ENCODE measurements at regions not wholly inside any gene's neighbourhood (a gene's known extent, or its start where the extent isn't known, plus 50 kb on each side); places are given as distances from the start of the nearest gene placed in this dataset.
"Not testable (repeated sequence)": the region's sequence is repeated elsewhere in the genome, so short reads cannot be mapped to it uniquely, and the experiment has no call there.

DNA sequence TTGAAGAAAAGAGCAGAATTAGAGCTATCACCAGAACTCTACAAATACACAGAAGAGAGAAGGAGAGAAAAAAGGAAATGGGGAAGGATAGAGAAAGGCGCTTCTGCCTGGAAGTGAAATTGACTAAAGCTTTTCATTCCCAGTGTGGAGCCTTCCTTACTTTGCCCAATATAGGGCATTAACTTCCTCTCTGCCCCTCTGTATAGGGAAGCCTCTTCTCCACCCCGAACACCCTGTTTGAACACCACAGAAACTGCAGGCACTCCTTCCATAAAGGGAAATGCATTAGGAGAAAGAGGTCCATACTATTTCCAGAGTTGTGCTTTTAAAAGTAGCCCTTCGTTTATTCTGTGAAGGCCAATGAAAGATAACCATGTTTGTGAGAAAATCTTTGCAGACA lies 248.5 kb downstream of the RAP2B start:
- DNase-seq (ENCODE audit: low spot score in 2 of 2) (no peak), ATAC-seq (no peak)
- H3K9me3 Mint-ChIP-seq, result no peaks in the 10 kb centered on the region
- no peaks in the 10 kb centered on the region for H3K36me3 Mint-ChIP-seq
- H3K27ac Mint-ChIP-seq, result peak overlapping the region; percentile 17
- H3K4me3 Mint-ChIP-seq, result no peak overlapping the region
- H3K4me1 Mint-ChIP-seq, result peaks cover 7% of the 10 kb centered on the region

DNA sequence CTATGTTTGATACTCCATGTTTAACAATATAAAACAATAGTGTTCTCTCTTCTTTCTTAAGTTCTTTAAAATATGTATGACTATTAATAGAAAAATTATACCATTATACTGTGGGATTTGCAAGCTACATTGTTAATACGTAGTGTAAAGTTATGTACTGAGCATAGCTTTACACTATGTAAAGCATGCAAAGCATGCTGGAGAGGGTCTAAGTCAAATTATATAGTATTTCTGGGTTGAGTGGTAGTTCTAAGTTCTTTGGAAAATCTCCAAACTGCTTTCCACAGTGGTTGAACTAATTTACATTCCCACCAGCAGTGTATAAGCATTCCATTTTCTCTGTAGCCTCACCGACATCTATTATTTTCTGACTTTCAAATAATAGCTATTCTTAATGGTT lies 253.0 kb downstream of the RAP2B start:
- Mint-ChIP-seq H3K27ac (no peak overlapping the region), H3K4me1 (peaks cover 7% of the 10 kb centered on the region), H3K4me3 (no peak overlapping the region), H3K9me3 (peaks cover 9% of the 10 kb centered on the region), H3K36me3 (no peaks in the 10 kb centered on the region)
- ATAC-seq (no peak), DNase-seq (ENCODE audit: low spot score in 2 of 2) (no peak)

- no peak for ATAC-seq
- Mint-ChIP-seq H3K36me3 (no peaks in the 10 kb centered on the region), H3K4me1 (no peaks in the 10 kb centered on the region), H3K4me3 (no peak overlapping the region), H3K27ac (no peak overlapping the region), H3K9me3 (peaks cover 20% of the 10 kb centered on the region)
- DNase-seq (ENCODE audit: low spot score in 2 of 2), result no peak
Observed at GRCh38 chr3:153422314-153422713, 260.3 kb downstream of the RAP2B start.

DNA sequence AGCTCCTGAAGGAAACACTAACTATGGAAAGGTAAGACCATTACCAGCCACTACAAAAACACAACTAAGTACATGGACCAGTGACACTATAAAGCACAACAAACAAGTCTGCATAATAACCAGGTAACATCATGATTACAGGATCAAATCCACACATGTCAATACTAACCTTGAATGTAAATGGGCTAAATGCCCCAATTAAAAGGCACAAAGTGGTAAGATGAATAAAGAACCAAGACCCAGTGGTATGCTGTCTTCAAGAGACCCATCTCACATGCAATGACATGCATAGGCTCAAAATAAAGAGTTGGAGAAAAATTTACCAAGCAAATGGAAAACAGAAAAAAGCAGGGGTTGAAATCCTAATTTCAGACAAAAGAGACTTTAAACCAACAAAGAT lies 261.8 kb downstream of the RAP2B start:
- H3K4me3 Mint-ChIP-seq; H3K4me1 Mint-ChIP-seq; ATAC-seq; DNase-seq (ENCODE audit: low spot score in 2 of 2); H3K36me3 Mint-ChIP-seq; H3K27ac Mint-ChIP-seq: not testable (repeated sequence)
- peaks cover 16% of the 10 kb centered on the region for H3K9me3 Mint-ChIP-seq

DNA sequence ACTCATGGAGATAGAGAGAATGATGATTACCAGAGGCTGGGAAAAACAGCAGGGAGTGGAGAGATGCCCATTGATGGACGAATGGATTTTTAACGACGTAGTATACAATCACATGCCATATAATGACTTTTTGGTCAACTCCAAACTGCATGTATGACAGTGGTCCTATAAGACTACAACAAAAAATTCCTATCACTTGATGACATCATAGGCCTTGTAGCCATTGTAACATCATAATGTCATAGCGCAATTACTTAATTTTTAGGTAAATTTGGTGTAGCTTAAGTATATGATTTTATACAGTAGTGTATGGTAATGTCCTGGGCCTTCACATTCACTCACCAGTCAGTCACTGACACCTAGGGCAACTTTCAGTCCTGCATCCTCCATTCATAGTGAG lies 264.3 kb downstream of the RAP2B start:
- ATAC-seq, result no peak
- Mint-ChIP-seq H3K9me3 (peaks cover 11% of the 10 kb centered on the region), H3K4me3 (no peak overlapping the region), H3K36me3 (no peaks in the 10 kb centered on the region), H3K4me1 (no peaks in the 10 kb centered on the region), H3K27ac (no peak overlapping the region)
- DNase-seq (ENCODE audit: low spot score in 2 of 2), result no peak

DNA sequence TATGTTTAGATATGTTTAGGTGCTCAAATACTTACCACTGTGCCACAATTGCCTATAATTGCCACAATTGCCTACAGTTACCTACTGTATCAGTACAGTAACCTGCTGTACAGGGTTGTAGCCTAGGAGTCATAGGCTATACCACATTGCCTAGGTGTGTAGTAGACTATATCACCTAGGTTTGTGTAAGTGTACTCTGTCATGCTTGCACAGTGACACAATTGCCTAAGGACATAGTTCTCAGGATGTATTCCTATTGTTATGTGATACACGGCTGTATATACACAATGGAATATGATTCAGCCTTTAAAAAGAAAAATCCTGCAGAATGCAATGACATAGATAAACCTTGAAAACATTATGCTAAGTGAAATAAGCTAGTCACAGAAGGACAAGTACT lies 264.8 kb downstream of the RAP2B start:
- no peak for DNase-seq (ENCODE audit: low spot score in 2 of 2)
- no peaks in the 10 kb centered on the region for H3K4me1 Mint-ChIP-seq
- no peak overlapping the region for H3K27ac Mint-ChIP-seq
- no peaks in the 10 kb centered on the region for H3K36me3 Mint-ChIP-seq
- no peak for ATAC-seq
- peaks cover 11% of the 10 kb centered on the region for H3K9me3 Mint-ChIP-seq
- H3K4me3 Mint-ChIP-seq, result no peak overlapping the region

- no peak for DNase-seq (ENCODE audit: low spot score in 2 of 2)
- Mint-ChIP-seq H3K27ac (no peak overlapping the region), H3K36me3 (no peaks in the 10 kb centered on the region), H3K4me1 (no peaks in the 10 kb centered on the region), H3K4me3 (no peak overlapping the region), H3K9me3 (peaks cover 2% of the 10 kb centered on the region)
- ATAC-seq, result no peak
Observed at GRCh38 chr3:153429821-153430220, 267.8 kb downstream of the RAP2B start.

DNA sequence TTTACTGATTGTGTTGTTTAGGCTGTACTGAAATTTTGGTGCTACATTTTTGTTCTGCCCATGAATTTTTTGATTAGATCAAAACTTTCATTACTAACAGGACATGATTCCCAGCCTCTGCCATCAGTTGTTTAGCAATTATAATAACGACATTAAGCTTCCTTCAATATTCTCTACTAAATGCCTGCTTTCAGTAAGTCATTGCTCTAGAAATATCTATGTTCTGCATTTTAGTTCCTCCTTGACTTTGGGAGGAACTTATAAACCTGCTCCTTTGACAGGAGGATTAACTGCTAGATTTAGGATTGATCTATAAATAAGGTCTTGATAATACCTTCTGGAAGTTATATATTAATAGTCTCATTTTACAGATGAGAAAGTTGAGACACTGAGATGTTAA lies 269.1 kb downstream of the RAP2B start:
- Mint-ChIP-seq H3K4me3 (no peak overlapping the region), H3K27ac (no peak overlapping the region), H3K9me3 (peaks cover 1% of the 10 kb centered on the region), H3K4me1 (no peaks in the 10 kb centered on the region), H3K36me3 (no peaks in the 10 kb centered on the region)
- no peak for DNase-seq (ENCODE audit: low spot score in 2 of 2)
- no peak for ATAC-seq

- Mint-ChIP-seq H3K4me1 (no peaks in the 10 kb centered on the region), H3K9me3 (no peaks in the 10 kb centered on the region), H3K4me3 (no peak overlapping the region), H3K36me3 (no peaks in the 10 kb centered on the region), H3K27ac (no peak overlapping the region)
- DNase-seq (ENCODE audit: low spot score in 2 of 2) (no peak), ATAC-seq (no peak)
Observed at GRCh38 chr3:153437666-153438065, 275.6 kb downstream of the RAP2B start.

DNA sequence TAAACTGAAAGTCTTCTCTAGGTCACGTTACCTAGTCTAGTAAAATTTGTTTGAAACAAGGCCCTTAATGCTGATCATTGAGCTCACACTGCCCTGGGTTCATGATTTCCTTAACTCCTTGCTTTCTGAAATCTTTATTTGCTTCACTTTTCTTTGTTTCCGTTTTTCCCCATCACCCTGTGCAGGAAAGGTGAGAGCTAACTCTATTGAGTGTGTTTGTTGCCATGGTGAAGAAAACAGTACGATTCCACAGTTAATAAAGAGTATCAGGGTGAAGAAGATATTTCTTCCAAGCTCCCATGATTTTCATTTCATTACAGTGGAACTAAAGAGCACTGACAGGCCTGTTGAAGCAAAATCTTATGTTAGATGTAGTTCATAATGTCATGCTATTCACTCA lies 276.2 kb downstream of the RAP2B start:
- DNase-seq (ENCODE audit: low spot score in 2 of 2) (no peak), ATAC-seq (no peak)
- H3K4me3 Mint-ChIP-seq, result no peak overlapping the region
- H3K4me1 Mint-ChIP-seq, result peaks cover 6% of the 10 kb centered on the region
- no peaks in the 10 kb centered on the region for H3K36me3 Mint-ChIP-seq
- no peak overlapping the region for H3K27ac Mint-ChIP-seq
- H3K9me3 Mint-ChIP-seq, result no peaks in the 10 kb centered on the region

DNA sequence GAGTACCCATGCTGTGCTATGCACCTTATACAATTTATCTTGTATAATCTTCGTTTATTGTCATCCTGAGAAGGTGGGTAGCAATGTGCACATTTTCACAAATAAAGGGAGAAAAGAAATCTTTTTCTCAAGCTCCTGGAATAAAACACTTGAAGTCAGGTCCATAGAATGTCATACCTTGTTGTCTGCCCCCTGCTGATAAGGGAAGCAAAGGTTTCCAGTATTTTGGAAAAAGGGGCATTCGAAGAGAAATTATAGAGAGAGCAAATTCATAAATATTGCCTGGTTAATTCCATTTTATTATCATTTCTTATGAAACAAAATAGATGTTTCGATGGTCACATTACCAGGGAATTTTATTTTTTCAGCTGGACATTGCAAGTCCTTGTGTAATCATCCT lies 277.8 kb downstream of the RAP2B start:
- Mint-ChIP-seq H3K4me1 (peaks cover 7% of the 10 kb centered on the region), H3K36me3 (no peaks in the 10 kb centered on the region), H3K9me3 (no peaks in the 10 kb centered on the region), H3K27ac (no peak overlapping the region), H3K4me3 (no peak overlapping the region)
- ATAC-seq, result no peak
- no peak for DNase-seq (ENCODE audit: low spot score in 2 of 2)

GRCh38 chr3:153440311-153440710 lies 278.3 kb downstream of the RAP2B start:
- H3K4me1 Mint-ChIP-seq, result peaks cover 7% of the 10 kb centered on the region
- no peak overlapping the region for H3K4me3 Mint-ChIP-seq
- H3K36me3 Mint-ChIP-seq, result no peaks in the 10 kb centered on the region
- H3K27ac Mint-ChIP-seq, result no peak overlapping the region
- H3K9me3 Mint-ChIP-seq, result no peaks in the 10 kb centered on the region
- ATAC-seq (no peak), DNase-seq (ENCODE audit: low spot score in 2 of 2) (no peak)

GRCh38 chr3:153442386-153442785 lies 280.4 kb downstream of the RAP2B start:
- H3K9me3 Mint-ChIP-seq, result no peaks in the 10 kb centered on the region
- H3K4me1 Mint-ChIP-seq, result peaks cover 7% of the 10 kb centered on the region
- DNase-seq (ENCODE audit: low spot score in 2 of 2) (no peak), ATAC-seq (no peak)
- no peak overlapping the region for H3K4me3 Mint-ChIP-seq
- no peak overlapping the region for H3K27ac Mint-ChIP-seq
- no peaks in the 10 kb centered on the region for H3K36me3 Mint-ChIP-seq

DNA sequence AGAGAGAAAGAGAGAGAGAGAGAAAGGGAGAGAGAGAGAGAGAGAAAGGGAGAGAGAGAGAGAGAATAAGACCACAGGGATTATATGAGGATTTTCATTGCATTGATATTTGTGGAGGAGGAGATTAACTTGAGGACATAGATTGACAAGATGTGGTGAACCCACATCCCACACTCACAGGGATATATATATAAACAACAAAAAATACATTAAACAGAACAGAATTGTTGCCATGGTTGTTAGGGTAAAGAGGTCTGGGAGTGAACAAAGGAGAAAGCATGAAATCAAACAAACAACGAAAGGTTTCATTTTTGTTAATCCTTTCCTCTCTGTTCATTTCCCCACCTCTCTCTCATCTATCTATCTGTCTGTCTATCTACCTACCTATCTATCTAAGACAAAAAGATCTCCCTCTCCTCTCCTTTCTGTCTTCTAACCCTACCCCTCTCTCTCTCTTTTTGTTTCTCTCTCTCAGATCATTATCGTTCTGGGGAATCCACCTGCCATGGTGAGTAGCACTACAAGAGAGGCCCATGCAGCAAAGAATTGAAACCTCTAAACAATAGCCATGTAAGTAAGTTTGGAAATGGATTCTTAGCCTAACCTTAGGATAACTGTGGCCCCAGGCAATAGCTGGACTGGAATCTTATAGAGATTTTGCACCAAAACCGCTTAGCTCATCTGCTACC lies 280.9 kb downstream of the RAP2B start:
- DNase-seq (ENCODE audit: low spot score in 2 of 2) (no peak), ATAC-seq (peak; percentile 44)
- H3K36me3 Mint-ChIP-seq, result no peaks in the 10 kb centered on the region
- no peaks in the 10 kb centered on the region for H3K9me3 Mint-ChIP-seq
- no peak overlapping the region for H3K27ac Mint-ChIP-seq
- no peak overlapping the region for H3K4me3 Mint-ChIP-seq
- H3K4me1 Mint-ChIP-seq, result peaks cover 7% of the 10 kb centered on the region

DNA sequence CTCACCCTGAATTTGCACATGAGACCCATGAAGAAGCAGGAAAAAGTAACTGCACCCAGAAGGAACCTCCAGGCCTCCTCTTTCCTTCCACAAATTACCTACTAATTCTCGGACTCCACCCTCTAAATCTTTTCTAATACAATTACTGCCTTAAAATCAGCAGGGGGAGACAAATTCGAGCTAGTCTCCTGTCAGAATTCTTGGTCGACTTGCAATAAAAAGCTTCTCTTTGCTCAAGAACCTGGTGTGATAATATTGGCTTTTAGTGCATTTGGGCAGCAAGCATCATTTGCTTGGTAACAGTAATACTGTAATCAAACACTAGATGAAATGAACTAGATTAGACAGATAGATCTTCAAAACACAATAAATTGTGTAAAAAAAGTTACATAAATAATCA lies 281.9 kb downstream of the RAP2B start:
- H3K4me1 Mint-ChIP-seq, result peaks cover 7% of the 10 kb centered on the region
- H3K9me3 Mint-ChIP-seq, result no peaks in the 10 kb centered on the region
- no peak for ATAC-seq
- H3K36me3 Mint-ChIP-seq, result no peaks in the 10 kb centered on the region
- no peak overlapping the region for H3K4me3 Mint-ChIP-seq
- no peak overlapping the region for H3K27ac Mint-ChIP-seq
- no peak for DNase-seq (ENCODE audit: low spot score in 2 of 2)

GRCh38 chr3:153445817-153446216 lies 283.8 kb downstream of the RAP2B start:
- Mint-ChIP-seq H3K9me3 (no peaks in the 10 kb centered on the region), H3K4me3 (no peak overlapping the region), H3K4me1 (peaks cover 7% of the 10 kb centered on the region), H3K27ac (no peak overlapping the region), H3K36me3 (no peaks in the 10 kb centered on the region)
- ATAC-seq (no peak), DNase-seq (ENCODE audit: low spot score in 2 of 2) (no peak)
